ENCODE measurements at regions not wholly inside any gene's neighbourhood (a gene's known extent, or its start where the extent isn't known, plus 50 kb on each side); places are given as distances from the start of the nearest gene placed in this dataset.
"Not testable (repeated sequence)": the region's sequence is repeated elsewhere in the genome, so short reads cannot be mapped to it uniquely, and the experiment has no call there.

GRCh38 chr11:95432714-95433503, 201.9 kb upstream of the SESN3 start:
- DNase-seq: no peak

GRCh38 chr11:95429376-95429907, 198.4 kb upstream of the SESN3 start:
- no peak for DNase-seq

- no peak for DNase-seq
These were observed 195.9 kb upstream of the SESN3 start for GRCh38 chr11:95426823-95427462.

GRCh38 chr11:95419915-95420314, 188.9 kb upstream of the SESN3 start:
- no peak for DNase-seq

GRCh38 chr11:95418916-95419315, 187.9 kb upstream of the SESN3 start:
- DNase-seq: no peak

GRCh38 chr11:95417832-95418231, 186.8 kb upstream of the SESN3 start:
- no peak for DNase-seq

- DNase-seq: no peak
These were observed 184.9 kb upstream of the SESN3 start for GRCh38 chr11:95415837-95416304.

- no peak for DNase-seq
These were observed 183.2 kb upstream of the SESN3 start for GRCh38 chr11:95414217-95414616.

- DNase-seq: no peak
These were observed 182.8 kb upstream of the SESN3 start for GRCh38 chr11:95413761-95414160.

GRCh38 chr11:95413021-95413420, 182.0 kb upstream of the SESN3 start:
- DNase-seq: no peak

- no peak for DNase-seq
These were observed 181.1 kb upstream of the SESN3 start for GRCh38 chr11:95412074-95412473.

- DNase-seq: not testable (repeated sequence)
These were observed 179.7 kb upstream of the SESN3 start for GRCh38 chr11:95410707-95411106.

GRCh38 chr11:95406271-95406670, 175.3 kb upstream of the SESN3 start:
- DNase-seq: no peak

- DNase-seq: no peak
These were observed 173.4 kb upstream of the SESN3 start for GRCh38 chr11:95404370-95404769.

GRCh38 chr11:95398437-95399112, 167.6 kb upstream of the SESN3 start:
- DNase-seq: no peak

- no peak for DNase-seq
These were observed 161.6 kb upstream of the SESN3 start for GRCh38 chr11:95392644-95393043.

GRCh38 chr11:95389427-95389826, 158.4 kb upstream of the SESN3 start:
- DNase-seq: no peak

- DNase-seq: no peak
These were observed 157.1 kb upstream of the SESN3 start for GRCh38 chr11:95388086-95388485.

GRCh38 chr11:95387325-95387724, 156.3 kb upstream of the SESN3 start:
- DNase-seq: no peak

- DNase-seq: no peak
These were observed 154.6 kb upstream of the SESN3 start for GRCh38 chr11:95385577-95385976.

- DNase-seq: no peak
These were observed 148.5 kb upstream of the SESN3 start for GRCh38 chr11:95379479-95379878.

GRCh38 chr11:95378789-95379188, 147.8 kb upstream of the SESN3 start:
- DNase-seq: no peak

GRCh38 chr11:95378111-95378510, 147.1 kb upstream of the SESN3 start:
- DNase-seq: no peak

GRCh38 chr11:95375886-95376285, 144.9 kb upstream of the SESN3 start:
- DNase-seq: no peak
